ENCODE measurements at regions not wholly inside any gene's neighbourhood (a gene's known extent, or its start where the extent isn't known, plus 50 kb on each side); places are given as distances from the start of the nearest gene placed in this dataset.

DNA sequence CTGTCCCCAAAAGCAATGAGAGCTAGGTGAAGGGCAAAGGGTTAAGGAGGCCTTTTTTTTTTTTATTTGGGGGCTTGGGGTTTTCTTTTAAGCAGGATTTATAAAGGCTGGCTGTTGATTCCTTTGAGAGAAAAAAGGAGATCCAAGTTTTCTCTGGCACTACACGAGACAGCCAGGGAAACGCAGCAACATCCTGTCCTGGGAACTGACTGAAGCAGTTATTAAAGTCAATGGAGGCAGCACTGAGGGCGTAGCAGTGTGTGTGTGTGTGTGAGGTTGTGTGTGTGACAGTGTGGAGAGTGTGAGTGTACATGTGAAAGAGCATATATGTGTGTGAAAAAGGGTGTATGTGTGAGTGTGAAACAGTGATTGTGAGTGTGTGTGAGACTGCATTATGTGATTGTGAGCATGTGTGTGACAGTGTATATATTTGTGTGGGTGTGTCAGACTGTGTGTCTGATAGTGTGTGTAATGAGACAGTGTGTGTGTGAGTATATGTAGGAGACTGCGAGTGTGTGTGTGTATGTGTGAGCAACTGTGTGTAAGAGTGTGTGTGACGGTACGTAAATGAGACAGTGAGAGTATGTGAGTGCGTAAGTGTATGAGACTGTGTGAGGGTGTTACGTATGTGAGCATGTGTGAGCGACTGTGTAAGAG, 65.9 kb upstream of the TIAM1 start:
- no peak for DNase-seq (ENCODE audit: low read depth)

DNA sequence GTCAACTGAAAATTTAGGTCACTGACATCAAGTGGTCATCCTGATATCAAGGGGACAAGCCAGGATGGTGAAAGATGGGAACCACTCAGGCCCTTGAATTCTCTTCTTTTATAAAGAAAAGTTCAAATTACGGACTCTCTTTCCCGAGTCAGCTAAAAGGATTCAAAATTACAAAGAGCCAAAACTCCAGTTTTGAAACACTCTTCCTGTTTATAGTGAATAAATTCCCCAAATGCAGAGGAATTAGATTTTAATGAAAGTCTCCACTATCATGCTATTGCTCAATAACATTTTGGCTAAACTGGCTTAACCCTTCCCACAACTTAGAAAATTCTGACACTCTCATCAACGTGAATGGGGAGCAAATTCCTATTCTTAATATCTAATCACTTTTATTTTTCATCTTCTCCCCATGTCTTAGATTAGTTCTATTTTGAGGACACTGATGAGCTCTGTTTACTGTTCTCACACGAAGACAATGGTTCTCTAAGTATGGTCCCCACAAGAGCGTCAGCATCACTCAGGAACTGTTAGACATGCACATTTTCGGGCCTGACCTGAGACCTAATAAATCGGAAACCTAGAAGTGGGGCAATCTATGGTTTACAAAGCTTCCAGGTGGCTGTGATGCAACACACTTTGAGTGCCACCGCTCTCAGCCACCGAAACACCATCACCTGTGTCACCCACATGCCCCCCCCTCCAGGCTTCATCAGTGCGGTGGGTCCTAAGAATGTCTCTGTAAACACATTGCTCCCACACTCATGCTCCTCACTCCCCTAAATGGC, 64.4 kb upstream of the TIAM1 start:
- no peak for DNase-seq (ENCODE audit: low read depth)

DNA sequence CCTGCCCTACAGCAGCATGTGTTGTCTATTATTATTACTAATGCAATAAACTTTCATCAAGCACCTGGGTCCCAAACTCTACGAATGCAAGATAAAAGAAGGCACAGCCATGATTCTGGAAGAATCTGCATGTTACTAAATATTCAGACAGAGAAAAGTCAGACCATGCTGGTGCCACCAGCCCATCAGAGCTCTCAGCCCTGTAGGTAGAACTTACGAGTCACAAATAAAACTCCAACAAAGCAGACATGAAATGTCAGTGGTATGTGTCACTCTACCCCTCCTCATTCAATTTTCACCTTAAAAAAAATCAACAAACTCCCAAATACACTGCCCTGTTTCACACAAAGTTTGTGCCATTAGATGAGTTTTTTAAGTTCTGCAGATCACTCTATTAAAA, 62.4 kb upstream of the TIAM1 start:
- DNase-seq (ENCODE audit: low read depth): no peak

DNA sequence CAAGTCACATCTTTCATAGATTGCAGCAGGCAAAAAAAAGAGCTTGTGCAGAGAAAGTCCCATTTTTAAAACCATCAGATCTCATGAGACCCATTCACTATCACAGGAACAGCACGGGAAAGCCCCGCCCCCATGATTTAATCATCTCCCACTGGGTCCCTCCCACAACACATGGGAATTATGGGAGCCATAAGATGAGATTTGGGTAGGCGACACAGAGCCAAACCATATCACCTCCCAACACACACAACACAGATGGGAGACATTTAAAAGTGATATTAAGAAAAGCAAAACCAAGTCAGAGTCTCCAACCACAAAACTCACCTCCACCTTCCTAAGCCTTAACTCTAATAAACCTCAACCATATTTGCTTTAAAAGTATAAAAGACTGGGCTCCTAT, 61.5 kb upstream of the TIAM1 start:
- no peak for DNase-seq (ENCODE audit: low read depth)

DNA sequence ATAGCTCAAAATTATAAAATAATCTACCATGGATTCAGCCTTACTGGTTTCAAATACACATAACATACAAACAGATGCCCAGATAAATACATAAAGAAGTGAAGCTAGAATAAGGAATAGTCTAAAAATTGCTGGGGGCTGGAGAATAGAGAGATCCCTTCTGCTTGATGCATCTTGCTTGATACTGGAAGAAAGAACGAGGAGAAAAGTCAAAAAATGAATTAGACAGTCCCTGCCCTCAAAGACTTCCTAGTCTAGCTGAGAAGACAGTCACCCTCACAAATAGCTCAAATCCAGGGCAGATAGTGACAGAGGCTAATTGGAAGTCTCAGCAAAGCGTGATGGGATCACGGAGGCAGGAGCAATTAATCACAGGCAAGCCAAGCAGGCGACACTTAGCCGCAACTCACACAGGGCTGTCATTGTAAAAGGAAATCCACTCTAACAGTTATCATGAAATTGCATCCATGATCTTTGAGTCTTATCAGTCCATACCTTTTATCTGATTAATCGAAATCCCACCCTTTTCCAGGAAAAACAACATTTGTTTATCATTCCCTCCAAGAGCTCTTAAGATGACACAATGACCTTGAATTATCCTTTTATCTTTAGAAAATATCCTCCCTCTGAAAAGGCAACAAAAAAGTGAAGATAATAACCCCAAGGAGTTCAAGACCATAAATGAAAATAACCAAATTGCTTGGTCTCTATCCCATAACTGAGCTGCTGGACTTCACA, 59.7 kb upstream of the TIAM1 start:
- no peak for DNase-seq (ENCODE audit: low read depth)

DNA sequence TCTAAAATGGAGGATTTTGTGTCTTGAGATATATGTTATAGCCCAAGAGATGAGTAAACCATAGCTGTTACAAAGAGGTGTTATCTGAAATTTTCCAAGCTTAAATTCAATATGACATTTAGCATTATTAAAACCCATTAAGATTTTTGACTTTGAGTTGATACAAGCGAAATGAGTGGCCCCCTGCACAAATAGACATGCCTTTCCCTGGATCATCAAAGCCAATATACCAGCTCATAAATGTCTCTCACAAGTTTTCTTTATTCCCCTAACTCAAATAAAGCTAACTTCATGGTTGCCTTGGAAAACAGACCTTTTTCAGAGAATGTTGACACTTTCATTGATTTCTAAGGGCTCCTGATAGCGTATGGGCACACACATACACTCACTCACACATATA, 55.5 kb upstream of the TIAM1 start:
- no peak for DNase-seq (ENCODE audit: low read depth)

DNA sequence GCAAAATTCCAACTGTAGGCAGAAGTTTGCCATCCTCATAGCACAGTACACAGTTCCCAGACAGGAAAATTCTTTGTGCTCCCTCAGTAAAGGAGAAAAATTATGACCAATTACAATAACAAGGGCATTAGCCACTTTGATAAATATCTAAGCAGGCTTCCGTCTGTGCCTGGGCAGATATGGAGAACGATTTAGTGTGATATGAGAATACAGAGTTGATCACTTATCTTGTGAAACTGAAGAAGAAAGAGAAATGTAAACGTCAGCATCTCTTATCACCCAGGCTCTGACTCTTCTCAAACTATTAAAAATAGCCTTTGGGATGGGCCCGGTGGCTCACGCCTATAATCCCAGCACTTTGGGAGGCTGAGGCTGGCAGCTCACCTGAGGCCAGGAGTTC, 54.5 kb upstream of the TIAM1 start:
- DNase-seq (ENCODE audit: low read depth): no peak

DNA sequence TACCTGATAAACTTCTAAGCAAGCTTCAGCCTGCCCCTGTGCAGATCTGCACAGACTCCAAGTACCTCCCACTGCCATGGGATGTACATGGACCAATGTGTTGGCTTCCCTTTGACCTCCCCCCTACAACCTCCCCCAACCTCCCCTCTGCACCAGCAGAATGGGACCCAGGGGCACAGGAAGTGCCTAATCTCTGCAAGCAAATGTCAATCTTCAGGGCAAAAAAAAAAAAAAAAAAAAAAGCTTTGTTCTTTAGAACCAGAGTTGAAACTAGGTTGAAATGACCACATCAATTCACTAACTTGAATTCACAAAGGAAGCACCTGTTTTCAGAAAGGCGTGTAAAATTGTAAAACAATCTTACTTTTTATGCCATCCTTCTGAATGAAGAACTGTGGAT, 53.9 kb upstream of the TIAM1 start:
- DNase-seq (ENCODE audit: low read depth): no peak

DNA sequence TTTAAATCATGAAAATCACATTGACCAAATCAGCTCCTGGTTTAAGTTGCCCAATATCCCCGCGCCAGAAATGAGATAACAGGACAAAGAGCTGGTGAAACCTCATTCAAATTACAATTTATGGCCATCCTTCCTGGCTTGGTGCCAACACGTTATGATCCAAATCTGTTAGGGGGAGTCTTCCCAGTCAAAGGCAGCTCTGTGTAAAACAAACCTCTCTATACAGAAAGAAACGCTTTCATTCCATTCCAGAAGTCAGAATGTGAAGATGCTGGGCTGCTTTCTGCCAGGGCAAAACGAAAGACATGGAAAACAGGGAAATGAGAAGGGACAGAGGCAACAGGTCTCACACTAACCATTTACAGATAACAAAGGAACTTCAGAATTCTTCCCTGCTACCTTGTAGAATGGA, 53.5 kb upstream of the TIAM1 start:
- no peak for DNase-seq (ENCODE audit: low read depth)

DNA sequence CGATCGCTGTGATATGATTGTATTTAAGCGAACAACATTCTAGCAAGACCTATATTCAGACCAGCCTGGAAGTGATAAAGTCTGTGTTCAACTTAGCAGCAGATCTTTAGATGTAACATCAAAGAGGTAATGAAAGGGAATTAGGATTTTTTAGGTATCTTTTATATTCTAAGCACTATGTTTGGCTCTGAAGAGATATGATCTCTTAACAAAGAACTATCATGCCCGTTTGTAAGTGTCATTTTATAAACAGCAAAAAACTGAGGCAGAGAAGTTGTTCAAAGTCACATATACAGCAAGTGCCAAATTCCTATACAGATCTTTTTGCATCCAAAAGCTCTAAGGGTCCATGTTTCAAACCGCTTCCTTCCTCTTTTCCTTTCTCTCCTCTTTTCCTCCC, 53.0 kb upstream of the TIAM1 start:
- no peak for DNase-seq (ENCODE audit: low read depth)

DNA sequence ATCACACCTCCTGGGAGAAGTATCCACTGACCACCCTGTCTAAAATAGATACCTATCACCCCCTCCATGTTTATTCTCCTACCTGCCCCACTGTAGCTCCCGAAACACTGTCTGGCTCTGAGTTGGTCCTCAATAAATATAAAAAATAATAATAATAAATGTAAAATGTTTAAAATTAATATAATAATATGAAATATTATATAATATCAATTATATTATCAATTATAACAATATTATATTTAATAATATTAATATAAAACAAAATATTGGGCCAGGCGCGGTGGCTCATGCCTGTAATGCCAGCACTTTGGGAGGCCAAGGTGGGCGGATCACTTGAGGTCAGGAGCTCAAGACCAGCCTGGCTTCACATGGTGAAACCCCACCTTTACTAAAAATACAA, 52.3 kb upstream of the TIAM1 start:
- DNase-seq (ENCODE audit: low read depth): no peak

DNA sequence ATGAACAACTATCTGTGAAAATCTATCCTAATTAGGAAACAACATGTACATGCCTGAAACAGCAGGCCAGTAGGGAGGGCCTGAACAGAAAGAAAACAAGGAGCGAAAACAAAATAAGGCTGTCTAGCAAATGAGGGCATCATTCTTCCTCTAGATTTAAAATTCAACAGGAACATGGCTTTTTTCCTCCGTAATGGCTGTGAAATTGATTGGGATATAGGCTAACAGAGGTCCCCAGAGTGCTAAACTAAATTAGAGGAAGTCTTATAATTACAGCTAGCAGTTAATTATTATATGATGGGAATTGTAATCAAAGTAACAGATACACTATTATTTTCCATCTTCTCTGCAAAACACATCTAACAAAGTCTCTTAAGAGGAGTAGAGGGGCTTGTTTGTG, 51.7 kb upstream of the TIAM1 start:
- no peak for DNase-seq (ENCODE audit: low read depth)

DNA sequence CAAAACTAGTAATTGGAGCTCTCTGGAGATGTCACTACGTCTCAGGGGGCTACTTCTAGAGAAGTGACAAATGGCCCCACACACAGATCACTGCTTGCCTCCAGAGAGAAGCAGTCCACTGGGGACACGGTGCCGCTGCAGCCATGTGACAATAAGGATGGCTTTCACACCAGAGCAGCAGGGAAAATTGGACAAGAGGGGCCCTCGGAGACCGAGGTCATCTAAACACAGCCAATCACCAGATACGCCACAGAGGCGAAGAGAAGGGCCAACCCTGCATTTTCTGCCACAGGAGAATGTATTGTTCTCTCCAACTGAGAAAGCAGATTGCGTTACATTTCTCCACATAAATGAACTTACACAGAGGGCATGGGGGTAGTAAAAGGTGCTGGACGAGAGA, 51.2 kb upstream of the TIAM1 start:
- no peak for DNase-seq (ENCODE audit: low read depth)

DNA sequence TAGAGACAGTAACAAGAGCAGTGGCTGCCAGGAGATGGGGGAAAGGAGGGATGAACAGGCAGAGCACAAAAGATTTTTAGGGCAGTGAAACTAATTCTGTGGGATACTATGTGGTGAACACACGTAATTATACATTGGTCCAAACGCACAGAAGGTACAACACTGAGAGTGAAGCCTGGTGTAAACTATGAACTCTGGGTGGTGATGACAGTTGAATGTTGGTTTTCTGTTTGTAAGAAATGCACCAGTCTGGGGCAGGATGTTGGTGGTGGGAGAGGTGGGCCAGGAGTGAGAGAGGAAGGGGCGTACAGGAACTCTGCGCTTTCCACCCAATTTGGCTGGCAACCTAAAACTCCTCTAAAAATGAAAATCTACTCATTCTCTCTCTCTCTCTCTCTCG, 50.2 kb upstream of the TIAM1 start:
- no peak for DNase-seq (ENCODE audit: low read depth)

Measured in stromal cell of bone marrow (primary cell).